Right atrium auricular region (tissue), 2 donors: ENCODE measurements at regions not wholly inside any gene's neighbourhood (a gene's known extent, or its start where the extent isn't known, plus 50 kb on each side); places are given as distances from the start of the nearest gene placed in this dataset.
"Not testable (repeated sequence)": the region's sequence is repeated elsewhere in the genome, so short reads cannot be mapped to it uniquely, and the experiment has no call there.

ENCODE experiments used
- DNase-seq: peaks from one replicate; pipeline ENCODE4 v3.0.0-alpha.2; 2019; ENCODE audit warnings: low spot score
- H3K27ac ChIP-seq, 2 donors: fragments of 200-600 bp; sonication (generic); 1 replicate in 1 of 2; 2 replicates in 1 of 2; pipeline ENCODE4 v1.5.1; 2016 to 2019
- H3K27me3 ChIP-seq, 2 donors: fragments of 200-600 bp; sonication (generic); one replicate each; pipeline versions ENCODE4 v1.5.1 to v1.6.0; 2017 to 2019
- H3K36me3 ChIP-seq: fragments of 200-600 bp; sonication (generic); one replicate; pipeline ENCODE4 v1.5.1; 2016
- H3K4me1 ChIP-seq, 2 donors: fragments of 200-600 bp; sonication (generic); one replicate each; pipeline versions ENCODE4 v1.5.1 to v1.6.0; 2017 to 2019
- H3K4me3 ChIP-seq, 2 donors: fragments of 200-600 bp; sonication (generic); 1 replicate in 1 of 2; 2 replicates in 1 of 2; pipeline ENCODE4 v1.5.1; 2017 to 2019; ENCODE audit warnings: mild to moderate bottlenecking in 1 of 2, moderate library complexity in 1 of 2
- H3K9me3 ChIP-seq, 2 donors: fragments of 200-600 bp; sonication (generic); one replicate each; pipeline ENCODE4 v1.5.1; 2019
- CTCF ChIP-seq, 2 donors: fragments of 200-600 bp; sonication (generic); IDR thresholded peaks; one replicate each; pipeline ENCODE4 v1.5.1; 2019; ENCODE audit warnings: antibody characterized with exemption in 2 of 2

- no peaks in the 10 kb centered on the region for H3K36me3 ChIP-seq
- no peak overlapping the region for H3K4me3 ChIP-seq
- no peaks in the 10 kb centered on the region for H3K9me3 ChIP-seq
- no peaks in the 10 kb centered on the region for H3K4me1 ChIP-seq
- H3K27ac ChIP-seq, result no peak overlapping the region
- no peak for TF ChIP-seq CTCF (IDR thresholded peaks at IDR 0.05)
- H3K27me3 ChIP-seq, result no peaks in the 10 kb centered on the region
- DNase-seq, result no peak
Observed at GRCh38 chr4:27678027-27678426, 817.4 kb downstream of the STIM2 start.

GRCh38 chr4:27684610-27685011 lies 824.0 kb downstream of the STIM2 start:
- Histone ChIP-seq H3K27me3 (no peaks in the 10 kb centered on the region), H3K4me3 (no peak overlapping the region), H3K36me3 (no peaks in the 10 kb centered on the region), H3K27ac (no peak overlapping the region), H3K9me3 (no peaks in the 10 kb centered on the region), H3K4me1 (no peaks in the 10 kb centered on the region)
- no peak for DNase-seq
- peak; percentile 35 to 84 for TF ChIP-seq CTCF (IDR thresholded peaks at IDR 0.05)

- no peaks in the 10 kb centered on the region for H3K9me3 ChIP-seq
- no peak for DNase-seq
- H3K4me3 ChIP-seq, result no peak overlapping the region
- no peaks in the 10 kb centered on the region for H3K36me3 ChIP-seq
- TF ChIP-seq CTCF (IDR thresholded peaks at IDR 0.05), result no peak
- no peaks in the 10 kb centered on the region for H3K27me3 ChIP-seq
- H3K4me1 ChIP-seq, result no peaks in the 10 kb centered on the region
- no peak overlapping the region for H3K27ac ChIP-seq
Observed at GRCh38 chr4:27685091-27685490, 824.5 kb downstream of the STIM2 start.

GRCh38 chr4:27685947-27686346 lies 825.3 kb downstream of the STIM2 start:
- Histone ChIP-seq H3K4me3 (no peak overlapping the region), H3K4me1 (no peaks in the 10 kb centered on the region), H3K27me3 (no peaks in the 10 kb centered on the region), H3K36me3 (no peaks in the 10 kb centered on the region), H3K9me3 (no peaks in the 10 kb centered on the region), H3K27ac (no peak overlapping the region)
- DNase-seq, result no peak
- TF ChIP-seq CTCF (IDR thresholded peaks at IDR 0.05), result no peak

GRCh38 chr4:27692158-27692557 lies 831.5 kb downstream of the STIM2 start:
- Histone ChIP-seq H3K36me3 (no peaks in the 10 kb centered on the region), H3K27ac (no peak overlapping the region), H3K27me3 (no peaks in the 10 kb centered on the region), H3K9me3 (no peaks in the 10 kb centered on the region), H3K4me1 (no peaks in the 10 kb centered on the region), H3K4me3 (no peak overlapping the region)
- peak in 1 of 2 donors; percentile 36 for TF ChIP-seq CTCF (IDR thresholded peaks at IDR 0.05)
- no peak for DNase-seq

GRCh38 chr4:27692868-27693634 lies 832.4 kb downstream of the STIM2 start:
- DNase-seq, result no peak
- H3K27ac ChIP-seq, result no peak overlapping the region

GRCh38 chr4:27696257-27696656 lies 835.6 kb downstream of the STIM2 start:
- DNase-seq, result not testable (repeated sequence)

More at GRCh38 chr4:27692868-27693634, 832.4 kb downstream of the STIM2 start:
- Histone ChIP-seq H3K27me3 (no peaks in the 10 kb centered on the region), H3K36me3 (no peaks in the 10 kb centered on the region), H3K9me3 (no peaks in the 10 kb centered on the region), H3K4me1 (no peaks in the 10 kb centered on the region), H3K4me3 (no peak overlapping the region)
- TF ChIP-seq CTCF (IDR thresholded peaks at IDR 0.05), result no peak

More at GRCh38 chr4:27696257-27696656, 835.6 kb downstream of the STIM2 start:
- H3K4me1 ChIP-seq, H3K36me3 ChIP-seq, H3K4me3 ChIP-seq, H3K27me3 ChIP-seq, H3K9me3 ChIP-seq, H3K27ac ChIP-seq: not testable (repeated sequence)
